T-cell (primary cell): ENCODE measurements at regions not wholly inside any gene's neighbourhood (a gene's known extent, or its start where the extent isn't known, plus 50 kb on each side); places are given as distances from the start of the nearest gene placed in this dataset.

ENCODE experiments used
- ATAC-seq, 4 experiments: fragments of 200-7000 bp in 3 of 4; fragments of 150-1000 bp in 1 of 4; cut with Tn5 transposase; replicated peaks in 1 of 4; 1 replicate in 3 of 4; 2 replicates in 1 of 4; pipeline ENCODE4 v1.10.0; 2021; ENCODE audit warnings: moderate library complexity in 3 of 4, mild to moderate bottlenecking in 2 of 4, moderate number of reproducible peaks in 1 of 4
- CTCF ChIA-PET, 2 donors: fragments of 300-600 bp; sonication (Branson Sonifier 250); formaldehyde crosslinking; loops; one replicate each; lab custom pipeline; 2022; ENCODE audit warnings: antibody characterized with exemption in 2 of 2; lab: Charles Lee
- POLR2A ChIA-PET, 2 donors: fragments of 300-600 bp; sonication (Branson Sonifier 250); formaldehyde crosslinking; loops; one replicate each; lab custom pipeline; 2022; ENCODE audit warnings: antibody characterized with exemption in 2 of 2; lab: Charles Lee
- DNase-seq, 35 experiments: peaks; one replicate each; pipeline versions ENCODE4 v3.0.0 to v3.0.0-alpha.2; 2013 to 2023
- H3K27ac ChIP-seq: one replicate; pipeline ENCODE4 v1.5.1; 2013; ENCODE audit warnings: low read length
- H3K27me3 ChIP-seq, 2 experiments: replicated peaks in 1 of 2; 1 replicate in 1 of 2; 2 replicates in 1 of 2; pipeline versions ENCODE4 v1.6.1 to v1.7.0; 2013; ENCODE audit warnings: low read length in 1 of 2, mixed read lengths in 1 of 2; ENCODE audit not compliant: control insufficient read depth in 2 of 2, insufficient read depth in 2 of 2; ENCODE audit errors: extremely low read depth in 1 of 2
- H3K36me3 ChIP-seq, 2 donors: 1 replicate in 1 of 2; 2 replicates in 1 of 2; pipeline versions ENCODE4 v1.6.1 to v1.7.0; 2013; ENCODE audit warnings: low read length in 1 of 2; ENCODE audit not compliant: control insufficient read depth in 2 of 2, insufficient read depth in 1 of 2; ENCODE audit errors: extremely low read depth in 1 of 2
- H3K4me1 ChIP-seq, 2 experiments: 1 replicate in 1 of 2; 2 replicates in 1 of 2; pipeline versions ENCODE4 v1.6.1 to v1.7.0; 2013; ENCODE audit warnings: low read length in 2 of 2, mixed read lengths in 1 of 2; ENCODE audit not compliant: insufficient read depth in 2 of 2, control insufficient read depth in 1 of 2; ENCODE audit errors: extremely low read depth in 1 of 2
- H3K4me3 ChIP-seq, 2 donors: 1 replicate in 1 of 2; 2 replicates in 1 of 2; pipeline versions ENCODE4 v1.5.1 to v1.7.0; 2013; ENCODE audit warnings: mild to moderate bottlenecking in 2 of 2, low read length in 1 of 2, moderate library complexity in 1 of 2; ENCODE audit not compliant: control insufficient read depth in 1 of 2; ENCODE audit errors: extremely low read depth in 1 of 2
- H3K9me3 ChIP-seq: 2 replicates; pipeline ENCODE4 v1.7.0; 2013
- H3K27ac Mint-ChIP-seq, 2 donors: one replicate each; pipeline ENCODE4 v1.8.0; 2020 to 2021; ENCODE audit warnings: mild to moderate bottlenecking in 2 of 2, mixed read lengths in 2 of 2
- H3K27me3 Mint-ChIP-seq, 2 donors: one replicate each; pipeline ENCODE4 v1.8.0; 2021 to 2022; ENCODE audit warnings: mixed read lengths in 2 of 2
- H3K36me3 Mint-ChIP-seq: one replicate; pipeline ENCODE4 v1.8.0; 2021; ENCODE audit warnings: mixed read lengths
- H3K4me1 Mint-ChIP-seq, 3 donors: one replicate each; pipeline ENCODE4 v1.8.0; 2020 to 2022; ENCODE audit warnings: mixed read lengths in 3 of 3, mild to moderate bottlenecking in 1 of 3
- H3K4me3 Mint-ChIP-seq, 3 donors: one replicate each; pipeline ENCODE4 v1.8.0; 2020 to 2022; ENCODE audit warnings: mild to moderate bottlenecking in 3 of 3, mixed read lengths in 3 of 3, moderate library complexity in 3 of 3
- H3K9me3 Mint-ChIP-seq, 3 donors: one replicate each; pipeline ENCODE4 v1.8.0; 2020 to 2022; ENCODE audit warnings: mixed read lengths in 3 of 3
- WGBS: methylation state at CpG from one replicate; pipeline ENCODE4 v1.1.5; 2013; ENCODE audit warnings: missing lambda C conversion rate; ENCODE audit not compliant: insufficient coverage; 5-methylcytosine and 5-hydroxymethylcytosine counted together

DNA sequence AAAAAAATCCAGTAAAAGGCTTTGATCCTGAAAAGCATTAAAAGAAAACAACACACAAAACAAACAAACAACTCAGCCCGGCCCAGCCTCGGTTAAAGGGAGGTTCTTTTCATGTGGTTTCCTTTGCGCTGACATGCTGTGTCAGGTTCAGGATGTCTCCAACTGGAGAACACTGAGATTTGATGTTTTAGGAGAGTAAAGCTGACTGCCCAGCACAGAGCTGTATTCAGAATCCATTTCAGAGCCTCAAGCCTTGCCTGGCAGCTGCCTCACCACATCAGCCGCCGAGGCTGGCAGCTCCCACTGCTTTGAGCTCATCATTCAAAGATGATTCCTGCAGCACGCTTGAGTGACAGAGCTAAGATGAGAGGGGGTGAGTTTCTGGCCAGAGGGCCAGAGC, 205.8 kb upstream of the LYZL1 start:
- Mint-ChIP-seq H3K9me3 (no peaks in the 10 kb centered on the region), H3K36me3 (no peaks in the 10 kb centered on the region), H3K27ac (no peak overlapping the region), H3K27me3 (peaks cover 5 to 8% of the 10 kb centered on the region in 2 donors), H3K4me3 (no peak overlapping the region), H3K4me1 (no peaks in the 10 kb centered on the region)
- ChIA-PET POLR2A (no interaction called here), CTCF (no interaction called here)
- no peaks in the 10 kb centered on the region for H3K9me3 ChIP-seq
- no peak for DNase-seq
- H3K27ac ChIP-seq = no peak overlapping the region
- WGBS = 100% methylated on average over 2 of the region's 6 CpGs
- H3K4me1 ChIP-seq = no peaks in the 10 kb centered on the region
- ATAC-seq = no peak
- H3K4me3 ChIP-seq = no peak overlapping the region
- H3K27me3 ChIP-seq = peaks cover 0 to 9% of the 10 kb centered on the region in 2 experiments
- H3K36me3 ChIP-seq = no peaks in the 10 kb centered on the region

GRCh38 chr10:29084681-29085307, 204.1 kb upstream of the LYZL1 start:
- Mint-ChIP-seq H3K4me3 (no peak overlapping the region), H3K9me3 (no peaks in the 10 kb centered on the region), H3K4me1 (no peaks in the 10 kb centered on the region), H3K27ac (no peak overlapping the region), H3K36me3 (no peaks in the 10 kb centered on the region), H3K27me3 (peaks cover 5 to 6% of the 10 kb centered on the region in 2 donors)
- DNase-seq = no peak
- no peak overlapping the region for H3K4me3 ChIP-seq
- 83% methylated on average over 1 of the region's 8 CpGs for WGBS
- H3K4me1 ChIP-seq = no peaks in the 10 kb centered on the region
- POLR2A ChIA-PET = interaction anchor here in 1 of 2 donors (0.6 kb wide), 1 partner anchor 164 kb away, joined by 3 read pairs; no protein-coding TSS in a partner anchor
- H3K27ac ChIP-seq = no peak overlapping the region
- H3K9me3 ChIP-seq = no peaks in the 10 kb centered on the region
- H3K36me3 ChIP-seq = no peaks in the 10 kb centered on the region
- CTCF ChIA-PET = no interaction called here
- no peak for ATAC-seq
- H3K27me3 ChIP-seq = peaks cover 0 to 9% of the 10 kb centered on the region in 2 experiments

- no CpG with 5 or more reads among the region's 2 CpGs for WGBS
- H3K27ac ChIP-seq = no peak overlapping the region
- Mint-ChIP-seq H3K27me3 (peaks cover 3% of the 10 kb centered on the region in 2 donors), H3K27ac (no peak overlapping the region), H3K36me3 (no peaks in the 10 kb centered on the region), H3K9me3 (peaks cover 0 to 2% (median 2%) of the 10 kb centered on the region in 3 donors), H3K4me1 (no peaks in the 10 kb centered on the region), H3K4me3 (no peak overlapping the region)
- H3K4me3 ChIP-seq = no peak overlapping the region
- no peaks in the 10 kb centered on the region for H3K36me3 ChIP-seq
- no peaks in the 10 kb centered on the region for H3K4me1 ChIP-seq
- ATAC-seq = no peak
- H3K27me3 ChIP-seq = no peaks in the 10 kb centered on the region
- ChIA-PET CTCF (no interaction called here), POLR2A (no interaction called here)
- no peaks in the 10 kb centered on the region for H3K9me3 ChIP-seq
- DNase-seq = no peak
Measured at GRCh38 chr10:29089091-29089490, 199.8 kb upstream of the LYZL1 start.

- Histone ChIP-seq H3K36me3 (no peaks in the 10 kb centered on the region), H3K27me3 (peaks cover 0 to 7% of the 10 kb centered on the region in 2 experiments), H3K27ac (no peak overlapping the region), H3K4me3 (no peak overlapping the region), H3K9me3 (no peaks in the 10 kb centered on the region), H3K4me1 (no peaks in the 10 kb centered on the region)
- H3K9me3 Mint-ChIP-seq = peaks cover 2 to 7% (median 6%) of the 10 kb centered on the region in 3 donors
- H3K4me1 Mint-ChIP-seq = no peaks in the 10 kb centered on the region
- H3K27me3 Mint-ChIP-seq = peaks cover 7 to 10% of the 10 kb centered on the region in 2 donors
- CTCF ChIA-PET = no interaction called here
- no peaks in the 10 kb centered on the region for H3K36me3 Mint-ChIP-seq
- no peak overlapping the region for H3K27ac Mint-ChIP-seq
- no peak overlapping the region for H3K4me3 Mint-ChIP-seq
- DNase-seq = no peak
- no peak for ATAC-seq
- WGBS = no CpG with 5 or more reads among the region's 2 CpGs
- POLR2A ChIA-PET = no interaction called here
Measured at GRCh38 chr10:29096303-29096824, 192.5 kb upstream of the LYZL1 start.

- no peaks in the 10 kb centered on the region for H3K4me1 ChIP-seq
- no peak for DNase-seq
- H3K27ac ChIP-seq = no peak overlapping the region
- no CpG with 5 or more reads among the region's 1 CpG for WGBS
- no peaks in the 10 kb centered on the region for H3K36me3 Mint-ChIP-seq
- ChIA-PET CTCF (no interaction called here), POLR2A (no interaction called here)
- H3K4me3 ChIP-seq = no peak overlapping the region
- H3K27me3 Mint-ChIP-seq = peaks cover 16 to 18% of the 10 kb centered on the region in 2 donors
- no peak overlapping the region for H3K27ac Mint-ChIP-seq
- H3K9me3 Mint-ChIP-seq = peaks cover 2 to 12% (median 6%) of the 10 kb centered on the region in 3 donors
- no peak for ATAC-seq
- no peak overlapping the region for H3K4me3 Mint-ChIP-seq
- no peaks in the 10 kb centered on the region for H3K4me1 Mint-ChIP-seq
- H3K27me3 ChIP-seq = peaks cover 0 to 11% of the 10 kb centered on the region in 2 experiments
- H3K9me3 ChIP-seq = no peaks in the 10 kb centered on the region
- no peaks in the 10 kb centered on the region for H3K36me3 ChIP-seq
Measured at GRCh38 chr10:29098423-29098822, 190.4 kb upstream of the LYZL1 start.

DNA sequence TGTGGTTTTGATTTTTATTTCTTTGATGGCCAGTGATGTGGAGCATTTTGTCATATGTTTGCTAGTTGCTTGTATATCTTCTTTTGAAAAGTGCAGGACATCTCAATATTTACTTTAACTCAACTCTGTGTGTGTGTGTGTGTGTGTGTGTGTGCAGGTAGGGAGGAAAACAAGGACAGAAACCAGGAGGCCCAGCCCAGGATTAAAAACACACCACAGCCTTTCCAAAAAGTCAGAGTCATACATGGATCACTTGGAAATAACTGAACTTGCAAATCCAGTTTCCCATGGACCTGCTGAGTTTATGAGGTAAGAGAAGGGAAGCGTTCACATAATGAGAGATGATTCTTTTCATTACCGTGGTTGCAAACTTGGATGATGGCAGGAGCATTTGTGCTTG, 189.9 kb upstream of the LYZL1 start:
- ChIA-PET POLR2A (no interaction called here), CTCF (no interaction called here)
- ATAC-seq (no peak), DNase-seq (no peak)
- Histone ChIP-seq H3K4me3 (no peak overlapping the region), H3K9me3 (no peaks in the 10 kb centered on the region), H3K4me1 (no peaks in the 10 kb centered on the region), H3K36me3 (no peaks in the 10 kb centered on the region), H3K27me3 (peaks cover 0 to 11% of the 10 kb centered on the region in 2 experiments), H3K27ac (no peak overlapping the region)
- Mint-ChIP-seq H3K36me3 (no peaks in the 10 kb centered on the region), H3K4me3 (no peak overlapping the region), H3K27me3 (peaks cover 16 to 20% of the 10 kb centered on the region in 2 donors), H3K27ac (peak overlapping the region in 1 of 2 donors; percentile 23), H3K4me1 (no peaks in the 10 kb centered on the region), H3K9me3 (peaks cover 1 to 11% (median 6%) of the 10 kb centered on the region in 3 donors)
- WGBS = 50% methylated on average over 2 of the region's 2 CpGs
